ENCODE measurements at regions not wholly inside any gene's neighbourhood (a gene's known extent, or its start where the extent isn't known, plus 50 kb on each side); places are given as distances from the start of the nearest gene placed in this dataset.

DNA sequence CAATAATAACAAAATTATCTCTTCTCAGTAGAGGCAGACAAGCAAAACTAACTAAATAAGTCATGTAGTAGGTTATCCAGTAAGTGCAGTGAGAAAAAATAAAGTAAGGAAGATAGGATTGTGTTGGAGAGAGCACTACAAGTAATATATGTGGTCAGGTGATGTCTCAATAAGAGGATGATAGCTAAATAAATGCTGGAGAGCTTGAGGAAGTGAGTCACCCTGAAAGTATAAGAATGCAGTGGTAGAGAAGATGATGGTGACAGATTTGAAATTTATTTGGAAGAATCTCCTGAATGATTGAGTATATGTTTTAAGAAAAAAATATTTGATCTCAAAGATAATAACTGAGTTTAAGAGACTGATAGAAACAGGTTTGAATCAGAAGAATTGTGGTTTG, 152.2 kb upstream of the PRR20A start:
- Mint-ChIP-seq H3K4me1 (no peaks in the 10 kb centered on the region), H3K27me3 (ENCODE audit: low read depth in 3 of 3) (peaks cover 0 to 2% (median 0%) of the 10 kb centered on the region in 3 donors), H3K4me3 (no peak overlapping the region), H3K27ac (no peak overlapping the region), H3K36me3 (no peaks in the 10 kb centered on the region), H3K9me3 (peaks cover 10 to 32% (median 24%) of the 10 kb centered on the region in 6 donors)
- no peak for DNase-seq

DNA sequence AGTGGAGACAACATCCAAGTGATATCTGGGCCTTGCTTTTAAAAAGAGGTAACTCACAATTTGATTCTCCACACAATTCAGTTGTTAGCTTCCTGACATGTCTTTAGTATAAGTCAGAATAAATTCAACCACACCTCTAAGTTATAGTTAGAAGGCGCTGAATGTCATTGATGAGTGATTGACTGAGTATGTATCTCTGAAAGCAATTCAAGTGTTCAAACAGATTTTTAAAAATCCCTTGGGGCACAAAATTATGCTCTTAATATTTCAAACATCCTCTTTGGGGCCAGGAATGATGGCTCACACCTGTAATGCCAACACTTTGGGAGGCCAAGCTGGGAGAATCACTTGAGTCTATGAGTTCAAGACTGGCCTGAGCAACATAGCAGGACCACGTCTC, 137.0 kb upstream of the PRR20A start:
- Mint-ChIP-seq H3K27ac (no peak overlapping the region), H3K36me3 (peaks cover 0 to 7% (median 0%) of the 10 kb centered on the region in 3 donors), H3K9me3 (peaks cover 5 to 37% (median 19%) of the 10 kb centered on the region in 6 donors), H3K4me3 (no peak overlapping the region), H3K4me1 (no peaks in the 10 kb centered on the region), H3K27me3 (ENCODE audit: low read depth in 3 of 3) (no peaks in the 10 kb centered on the region)
- DNase-seq: no peak

DNA sequence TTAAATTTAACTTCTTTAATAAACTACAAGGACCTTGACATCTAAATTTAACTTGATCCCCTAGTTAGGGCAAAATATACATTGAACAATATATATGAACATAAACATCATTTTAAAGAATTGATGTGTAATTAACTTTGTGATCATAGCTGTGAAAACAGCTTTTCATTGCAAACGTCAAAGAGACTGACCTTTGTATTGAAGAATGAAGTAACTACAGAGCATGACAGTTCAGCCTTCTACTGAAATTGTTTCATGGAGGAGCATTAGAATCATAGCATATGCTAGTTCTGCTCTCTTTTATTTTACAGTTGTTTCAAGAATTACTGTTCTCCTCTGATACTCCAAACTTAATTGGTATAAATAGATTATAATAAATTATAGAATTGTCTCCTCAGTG, 123.4 kb upstream of the PRR20A start:
- Mint-ChIP-seq H3K4me1 (no peaks in the 10 kb centered on the region), H3K4me3 (no peak overlapping the region), H3K9me3 (peaks cover 7 to 61% (median 37%) of the 10 kb centered on the region in 6 donors), H3K27ac (no peak overlapping the region), H3K27me3 (ENCODE audit: low read depth in 3 of 3) (no peaks in the 10 kb centered on the region), H3K36me3 (peaks cover 0 to 5% (median 0%) of the 10 kb centered on the region in 3 donors)
- no peak for DNase-seq

DNA sequence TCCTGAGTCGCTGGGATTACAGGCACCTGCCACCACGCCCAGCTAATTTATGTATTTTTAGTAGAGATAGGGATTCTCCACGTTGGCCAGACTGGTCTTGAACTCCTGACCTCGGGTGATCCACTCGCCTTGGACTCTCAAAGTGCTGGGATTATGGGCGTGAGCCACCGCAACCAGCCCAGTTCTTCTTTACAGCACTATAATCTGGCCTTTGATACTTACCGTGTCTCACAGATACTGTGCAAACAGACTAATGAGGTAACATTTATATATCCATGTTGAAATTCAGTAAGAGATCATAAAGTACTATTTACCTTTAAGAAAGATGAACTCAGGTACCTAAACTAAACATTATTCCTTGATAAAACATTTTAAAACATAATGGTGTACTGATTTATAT, 121.8 kb upstream of the PRR20A start:
- no peak for DNase-seq
- Mint-ChIP-seq H3K27me3 (ENCODE audit: low read depth in 3 of 3) (no peaks in the 10 kb centered on the region), H3K27ac (no peak overlapping the region), H3K36me3 (peaks cover 0 to 5% (median 0%) of the 10 kb centered on the region in 3 donors), H3K4me1 (no peaks in the 10 kb centered on the region), H3K9me3 (peaks cover 7 to 64% (median 39%) of the 10 kb centered on the region in 6 donors), H3K4me3 (no peak overlapping the region)

DNA sequence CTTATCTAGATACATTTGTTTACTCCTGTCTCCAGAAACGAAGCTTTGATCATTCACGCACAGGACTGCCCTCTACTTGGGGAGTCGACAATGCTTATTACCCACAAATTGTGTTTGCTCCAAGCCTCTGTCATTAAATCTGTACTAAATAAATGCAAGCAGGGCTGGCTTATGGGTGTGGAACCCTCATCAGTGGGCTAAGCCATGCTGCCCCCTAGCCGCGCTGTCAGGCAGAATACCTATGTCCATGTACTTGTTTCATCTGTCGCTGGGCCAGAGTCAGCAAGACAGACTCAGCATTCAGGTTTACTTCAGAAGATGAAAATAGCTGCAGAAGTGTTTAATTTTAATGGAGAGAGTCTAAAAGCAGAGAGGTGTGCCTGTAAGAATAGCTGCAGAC, 110.0 kb upstream of the PRR20A start:
- Mint-ChIP-seq H3K9me3 (peaks cover 7 to 53% (median 36%) of the 10 kb centered on the region in 6 donors), H3K27ac (no peak overlapping the region), H3K4me3 (no peak overlapping the region), H3K4me1 (no peaks in the 10 kb centered on the region), H3K36me3 (no peaks in the 10 kb centered on the region), H3K27me3 (ENCODE audit: low read depth in 3 of 3) (no peaks in the 10 kb centered on the region)
- no peak for DNase-seq

DNA sequence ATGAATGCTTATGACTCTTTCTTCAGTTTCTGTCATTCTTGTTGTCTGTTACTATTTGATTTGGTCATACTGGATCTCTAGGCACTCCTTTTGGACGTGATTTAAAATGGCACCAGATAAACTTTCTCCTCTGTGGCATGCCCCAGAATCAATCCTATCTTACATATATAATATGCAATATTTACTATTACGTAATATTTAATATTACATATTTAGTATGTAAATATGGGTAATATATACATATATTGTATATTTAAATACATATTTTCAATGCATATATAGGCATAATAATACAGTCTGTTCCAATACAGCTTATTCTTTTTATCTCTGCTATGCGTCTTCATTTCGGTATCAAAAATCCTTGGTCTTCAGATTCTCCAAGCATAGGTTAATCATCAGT, 104.4 kb upstream of the PRR20A start:
- Mint-ChIP-seq H3K27me3 (ENCODE audit: low read depth in 3 of 3) (no peaks in the 10 kb centered on the region), H3K4me1 (no peaks in the 10 kb centered on the region), H3K36me3 (no peaks in the 10 kb centered on the region), H3K27ac (no peak overlapping the region), H3K9me3 (peaks cover 5 to 37% (median 18%) of the 10 kb centered on the region in 6 donors), H3K4me3 (no peak overlapping the region)
- DNase-seq: no peak

DNA sequence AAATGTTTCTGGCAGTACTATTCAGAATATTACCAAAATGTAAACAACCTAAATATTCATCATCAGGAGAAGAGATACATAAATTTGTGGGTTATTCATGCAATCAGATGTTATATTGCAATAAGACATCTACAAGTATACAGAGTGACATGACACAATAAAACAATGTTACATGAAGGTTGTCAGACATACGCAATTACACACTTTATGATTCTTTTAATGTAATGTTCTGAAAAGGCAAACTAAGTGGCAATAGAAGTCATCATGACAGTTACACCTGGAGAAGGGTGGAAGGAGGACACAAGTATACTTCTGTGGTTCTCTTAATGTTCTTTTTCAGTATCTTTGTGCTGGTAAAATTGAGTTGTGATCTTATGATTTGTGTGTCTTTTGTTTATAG, 95.8 kb upstream of the PRR20A start:
- no peak for DNase-seq
- peaks cover 10 to 45% (median 34%) of the 10 kb centered on the region in 6 donors for H3K9me3 Mint-ChIP-seq
- no peaks in the 10 kb centered on the region for H3K36me3 Mint-ChIP-seq
- H3K4me3 Mint-ChIP-seq: no peak overlapping the region
- H3K27me3 Mint-ChIP-seq (ENCODE audit: low read depth in 3 of 3): peaks cover 0 to 2% (median 0%) of the 10 kb centered on the region in 3 donors
- no peak overlapping the region for H3K27ac Mint-ChIP-seq
- no peaks in the 10 kb centered on the region for H3K4me1 Mint-ChIP-seq

DNA sequence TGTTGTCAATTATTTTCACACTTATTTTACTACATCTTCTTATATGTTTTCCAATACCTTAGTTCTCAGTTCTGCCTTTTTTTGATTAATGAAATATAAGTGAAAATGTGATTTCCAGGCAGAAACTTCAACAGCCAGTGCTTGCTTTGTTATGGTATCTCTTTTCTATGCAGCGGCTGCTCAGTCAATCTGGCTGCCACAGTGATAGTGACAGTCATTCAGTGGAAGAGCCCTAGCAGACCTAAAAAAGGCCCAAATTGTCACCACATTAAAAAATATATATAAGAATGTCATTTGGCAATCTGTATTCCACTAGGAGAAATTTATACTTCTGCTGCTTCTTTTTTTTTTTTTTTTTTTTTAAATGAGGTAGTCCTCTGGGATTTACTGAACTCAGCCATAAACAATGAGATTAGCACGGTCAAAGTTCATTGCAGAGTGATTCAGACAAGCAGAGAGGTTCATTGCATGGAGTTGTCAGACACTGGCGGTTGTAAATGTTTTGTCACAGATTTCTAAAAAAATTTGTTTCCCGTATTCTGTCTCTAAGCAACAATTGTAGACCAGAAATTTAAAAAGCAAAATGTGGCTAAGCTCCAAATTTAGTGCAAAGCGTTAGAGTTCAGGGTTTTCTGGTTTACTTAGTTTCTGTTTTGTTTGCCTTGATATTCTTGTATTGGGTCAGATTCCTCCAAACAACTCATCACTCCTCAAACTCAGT, 94.7 kb upstream of the PRR20A start:
- Mint-ChIP-seq H3K27ac (no peak overlapping the region), H3K4me1 (no peaks in the 10 kb centered on the region), H3K36me3 (no peaks in the 10 kb centered on the region), H3K4me3 (no peak overlapping the region), H3K27me3 (ENCODE audit: low read depth in 3 of 3) (peaks cover 0 to 3% (median 0%) of the 10 kb centered on the region in 3 donors), H3K9me3 (peaks cover 15 to 55% (median 41%) of the 10 kb centered on the region in 6 donors)
- no peak for DNase-seq

DNA sequence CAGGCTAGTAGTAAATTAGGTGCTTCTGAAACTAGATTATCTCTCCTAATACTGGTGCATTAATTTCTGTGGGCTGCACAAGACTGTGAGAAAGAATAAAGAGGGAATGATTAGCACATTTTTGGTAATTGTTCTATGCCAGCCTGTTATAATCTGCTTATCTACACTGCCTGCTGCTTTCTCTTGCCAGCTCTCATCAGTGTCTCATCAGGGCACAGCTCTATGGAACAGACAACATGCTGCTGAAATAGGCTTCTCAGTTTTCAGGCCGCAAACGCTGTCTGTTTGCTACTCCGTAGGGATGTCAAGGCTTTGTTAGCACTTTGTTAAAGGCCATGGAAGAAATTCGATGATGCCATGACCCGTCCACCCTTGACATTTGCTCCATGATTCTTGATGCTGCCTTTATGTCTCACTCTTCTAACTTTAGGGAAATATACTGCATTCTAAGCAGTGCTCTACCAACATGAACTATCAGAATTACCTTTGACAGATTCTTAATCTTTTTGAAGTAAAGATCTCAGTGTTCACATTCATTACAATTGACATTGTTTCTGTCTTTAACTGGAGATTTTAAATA, 84.0 kb upstream of the PRR20A start:
- Mint-ChIP-seq H3K27ac (no peak overlapping the region), H3K4me3 (no peak overlapping the region), H3K9me3 (peaks cover 6 to 67% (median 31%) of the 10 kb centered on the region in 6 donors), H3K36me3 (peaks cover 0 to 4% (median 3%) of the 10 kb centered on the region in 3 donors), H3K27me3 (ENCODE audit: low read depth in 3 of 3) (no peaks in the 10 kb centered on the region), H3K4me1 (no peaks in the 10 kb centered on the region)
- DNase-seq: no peak

DNA sequence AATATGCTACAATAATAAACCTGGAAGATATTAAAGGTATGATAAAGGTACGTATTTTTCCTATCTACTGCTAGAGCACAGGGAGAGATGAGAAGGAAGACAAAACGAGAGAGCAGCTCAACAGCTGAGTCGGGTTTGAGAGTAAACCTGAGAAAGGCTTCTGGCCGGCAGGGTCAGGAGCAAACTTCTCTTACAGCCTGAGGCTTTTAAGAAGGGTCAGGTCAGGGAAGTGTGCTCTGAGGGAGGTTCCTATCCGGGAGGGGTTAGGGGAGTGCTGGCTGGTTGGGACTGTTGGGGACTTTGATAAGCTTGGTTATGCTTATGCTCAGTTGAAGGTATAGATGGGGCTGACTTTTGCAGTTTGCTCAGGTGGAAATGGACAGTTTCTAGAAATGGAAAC, 77.7 kb upstream of the PRR20A start:
- Mint-ChIP-seq H3K36me3 (no peaks in the 10 kb centered on the region), H3K4me3 (no peak overlapping the region), H3K27me3 (ENCODE audit: low read depth in 3 of 3) (peaks cover 0 to 3% (median 0%) of the 10 kb centered on the region in 3 donors), H3K4me1 (no peaks in the 10 kb centered on the region), H3K9me3 (peaks cover 5 to 45% (median 30%) of the 10 kb centered on the region in 6 donors), H3K27ac (no peak overlapping the region)
- no peak for DNase-seq

DNA sequence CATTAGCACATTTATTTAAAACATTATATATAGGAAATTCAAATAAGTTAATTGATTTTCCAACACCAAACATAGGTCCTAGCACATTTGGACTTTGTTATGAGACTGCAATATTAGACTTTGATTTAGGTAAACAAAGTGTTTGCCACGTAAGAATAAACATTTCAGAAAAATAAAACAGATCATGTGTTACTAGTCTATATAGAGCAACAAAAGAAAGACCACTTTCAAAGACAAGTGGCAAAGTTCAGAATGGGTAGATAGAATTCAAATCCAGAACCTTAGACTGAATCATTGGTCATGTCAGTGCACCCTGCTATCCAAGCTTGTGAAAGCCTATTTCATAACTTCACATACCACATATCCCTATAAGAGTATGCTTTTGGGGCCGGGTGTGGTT, 66.7 kb upstream of the PRR20A start:
- DNase-seq: no peak
- H3K27ac Mint-ChIP-seq: no peak overlapping the region
- no peaks in the 10 kb centered on the region for H3K27me3 Mint-ChIP-seq (ENCODE audit: low read depth in 3 of 3)
- no peaks in the 10 kb centered on the region for H3K4me1 Mint-ChIP-seq
- no peaks in the 10 kb centered on the region for H3K36me3 Mint-ChIP-seq
- no peak overlapping the region for H3K4me3 Mint-ChIP-seq
- peaks cover 6 to 12% (median 9%) of the 10 kb centered on the region in 6 donors for H3K9me3 Mint-ChIP-seq

DNA sequence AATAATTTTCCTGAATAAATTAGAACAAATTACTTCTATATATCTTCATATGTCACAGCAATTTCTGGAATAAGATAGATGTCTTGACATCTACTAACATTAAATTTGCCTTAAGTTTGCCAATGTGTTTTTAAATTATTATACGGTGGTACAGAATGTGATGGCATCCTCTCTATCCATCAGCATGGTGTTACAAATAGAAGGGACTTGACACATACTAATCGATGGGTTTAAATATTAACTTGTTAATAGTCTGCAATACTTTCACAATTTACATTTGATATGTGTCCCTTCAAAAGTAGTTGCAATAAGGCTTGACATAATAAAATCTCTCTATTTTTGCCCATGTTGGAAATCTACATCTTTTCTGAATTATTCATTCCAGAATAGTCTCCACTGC, 65.1 kb upstream of the PRR20A start:
- no peak overlapping the region for H3K4me3 Mint-ChIP-seq
- no peaks in the 10 kb centered on the region for H3K27me3 Mint-ChIP-seq (ENCODE audit: low read depth in 3 of 3)
- no peaks in the 10 kb centered on the region for H3K4me1 Mint-ChIP-seq
- H3K27ac Mint-ChIP-seq: no peak overlapping the region
- no peaks in the 10 kb centered on the region for H3K36me3 Mint-ChIP-seq
- H3K9me3 Mint-ChIP-seq: peaks cover 5 to 10% (median 7%) of the 10 kb centered on the region in 6 donors
- no peak for DNase-seq

DNA sequence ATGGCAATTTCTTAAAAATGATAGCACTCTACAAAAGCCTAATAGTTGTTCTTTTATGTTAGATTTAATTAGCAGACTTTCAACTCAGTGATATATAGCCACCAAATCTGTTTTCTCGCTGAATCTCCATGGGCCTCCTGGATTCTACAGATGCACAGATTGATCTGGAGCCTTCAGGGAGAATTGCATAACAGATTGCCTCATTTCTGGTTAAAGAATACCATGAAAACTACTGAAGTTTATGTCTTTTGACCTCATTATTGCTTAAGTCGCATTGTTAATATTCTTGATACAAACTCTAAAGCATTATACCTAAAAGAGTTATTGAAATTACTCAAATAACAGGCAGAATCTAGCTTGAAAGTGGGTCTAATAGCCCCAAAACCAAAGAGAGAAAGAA, 53.7 kb upstream of the PRR20A start:
- Mint-ChIP-seq H3K9me3 (peaks cover 19 to 40% (median 31%) of the 10 kb centered on the region in 6 donors), H3K27me3 (ENCODE audit: low read depth in 3 of 3) (peaks cover 0 to 2% (median 0%) of the 10 kb centered on the region in 3 donors), H3K36me3 (peaks cover 0 to 5% (median 3%) of the 10 kb centered on the region in 3 donors), H3K27ac (no peak overlapping the region), H3K4me3 (no peak overlapping the region), H3K4me1 (no peaks in the 10 kb centered on the region)
- DNase-seq: no peak

All from immature natural killer cell (primary cell).